ENCODE measurements at regions not wholly inside any gene's neighbourhood (a gene's known extent, or its start where the extent isn't known, plus 50 kb on each side); places are given as distances from the start of the nearest gene placed in this dataset.
"Not testable (repeated sequence)": the region's sequence is repeated elsewhere in the genome, so short reads cannot be mapped to it uniquely, and the experiment has no call there.

GRCh38 chr1:213481395-213481794 lies 430.4 kb downstream of the RPS6KC1 start:
- no peak for DNase-seq

DNA sequence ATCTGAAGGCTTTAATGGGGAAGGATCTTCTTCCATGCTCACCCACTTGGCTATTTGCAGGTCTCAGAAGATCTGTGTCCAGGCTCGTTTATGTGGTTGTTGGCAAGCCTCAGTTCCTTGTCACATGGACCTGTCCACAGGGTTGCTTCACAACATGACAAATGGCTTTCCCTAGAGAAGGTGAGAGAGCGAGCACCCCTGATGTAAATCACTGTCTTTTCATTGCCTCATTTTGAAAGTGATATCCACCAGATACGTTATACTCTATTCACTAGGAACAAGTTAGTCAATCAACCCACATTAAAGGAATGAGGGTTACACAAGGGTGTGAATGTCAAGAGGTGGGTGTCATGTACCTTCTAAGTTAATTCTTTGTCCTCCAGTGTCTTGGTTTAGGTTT lies 433.3 kb downstream of the RPS6KC1 start:
- DNase-seq = no peak

DNA sequence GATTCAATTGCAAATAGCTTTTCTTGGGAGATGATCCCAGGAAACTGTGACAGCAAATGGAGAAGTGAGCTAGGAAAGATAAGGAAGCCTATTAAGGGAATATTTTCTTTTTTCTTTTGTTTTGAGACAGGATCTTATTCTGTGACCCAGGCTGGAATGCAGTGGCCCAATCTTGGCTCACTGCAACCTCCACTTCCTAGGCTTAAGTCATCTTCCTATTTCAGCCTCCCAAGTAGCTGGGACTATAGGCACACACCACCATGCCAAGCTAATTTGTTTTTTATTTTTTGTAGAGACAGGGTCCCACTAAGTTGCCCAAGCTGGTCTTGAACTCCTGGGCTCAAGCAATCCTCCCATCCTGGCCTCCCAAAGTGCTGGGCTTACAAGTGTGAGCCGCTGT lies 433.7 kb downstream of the RPS6KC1 start:
- no peak for DNase-seq

GRCh38 chr1:213486488-213486887 lies 435.4 kb downstream of the RPS6KC1 start:
- no peak for DNase-seq

- DNase-seq = no peak
Measured at GRCh38 chr1:213491468-213491867, 440.4 kb downstream of the RPS6KC1 start.

DNA sequence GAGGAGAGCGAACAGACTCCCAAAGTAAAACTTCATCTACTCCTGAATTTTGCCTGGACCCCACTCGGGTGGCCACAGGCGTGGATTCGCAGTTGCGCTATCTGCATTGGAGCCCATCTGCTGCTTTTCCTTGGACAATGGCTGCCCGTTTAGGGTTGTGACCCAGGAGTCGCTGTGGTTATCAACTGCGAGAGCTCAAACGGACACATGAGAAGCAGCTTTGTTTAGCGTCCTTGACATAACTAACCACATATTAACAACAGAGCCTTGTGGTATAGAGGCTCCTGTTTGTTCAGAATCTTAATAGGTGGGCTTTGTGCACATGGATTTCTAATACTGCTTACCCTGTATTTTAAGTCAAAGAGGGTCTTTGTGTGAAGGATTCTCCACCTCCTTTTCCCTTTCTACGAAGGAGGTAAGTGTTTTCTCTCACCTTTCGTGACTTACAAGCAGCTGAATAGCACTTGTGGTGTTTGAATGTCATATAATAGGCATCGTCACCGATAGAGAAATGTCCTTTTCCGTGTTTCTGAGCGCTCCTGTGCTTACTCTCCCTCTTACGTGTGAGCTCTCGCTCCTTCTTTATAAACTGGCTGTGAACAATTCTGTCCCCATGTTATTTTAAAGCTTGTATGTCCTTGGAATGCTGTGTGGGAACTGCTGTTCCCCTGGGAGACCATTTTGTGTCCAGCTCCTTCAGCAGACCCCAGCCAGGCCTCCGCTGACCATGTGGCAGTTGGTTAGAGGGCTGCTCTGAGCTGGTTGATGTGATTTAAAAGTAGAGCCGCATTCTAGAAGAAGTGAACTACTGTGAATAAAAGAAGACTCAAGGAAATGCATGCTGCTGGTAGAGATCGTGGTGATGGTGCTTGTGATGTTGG lies 441.4 kb downstream of the RPS6KC1 start:
- no peak for DNase-seq

DNA sequence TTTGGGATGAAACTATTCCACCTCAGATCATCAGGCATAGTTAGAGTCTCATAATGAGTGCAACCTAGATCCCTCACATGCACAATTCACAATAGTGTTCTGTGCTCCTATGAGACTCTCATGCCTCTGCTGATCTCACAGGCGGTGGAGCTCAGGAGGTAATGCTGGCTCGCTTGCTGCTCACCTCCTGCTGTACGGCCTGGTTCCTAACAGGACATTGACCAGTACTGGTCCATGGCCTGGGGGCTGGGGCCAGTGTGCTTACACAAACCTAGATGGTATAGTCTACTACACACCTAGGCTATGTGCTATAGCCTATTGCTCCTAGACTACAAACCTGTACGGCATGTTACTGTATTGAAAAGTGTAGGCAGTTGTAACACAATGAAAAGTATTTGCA lies 448.4 kb downstream of the RPS6KC1 start:
- no peak for DNase-seq

DNA sequence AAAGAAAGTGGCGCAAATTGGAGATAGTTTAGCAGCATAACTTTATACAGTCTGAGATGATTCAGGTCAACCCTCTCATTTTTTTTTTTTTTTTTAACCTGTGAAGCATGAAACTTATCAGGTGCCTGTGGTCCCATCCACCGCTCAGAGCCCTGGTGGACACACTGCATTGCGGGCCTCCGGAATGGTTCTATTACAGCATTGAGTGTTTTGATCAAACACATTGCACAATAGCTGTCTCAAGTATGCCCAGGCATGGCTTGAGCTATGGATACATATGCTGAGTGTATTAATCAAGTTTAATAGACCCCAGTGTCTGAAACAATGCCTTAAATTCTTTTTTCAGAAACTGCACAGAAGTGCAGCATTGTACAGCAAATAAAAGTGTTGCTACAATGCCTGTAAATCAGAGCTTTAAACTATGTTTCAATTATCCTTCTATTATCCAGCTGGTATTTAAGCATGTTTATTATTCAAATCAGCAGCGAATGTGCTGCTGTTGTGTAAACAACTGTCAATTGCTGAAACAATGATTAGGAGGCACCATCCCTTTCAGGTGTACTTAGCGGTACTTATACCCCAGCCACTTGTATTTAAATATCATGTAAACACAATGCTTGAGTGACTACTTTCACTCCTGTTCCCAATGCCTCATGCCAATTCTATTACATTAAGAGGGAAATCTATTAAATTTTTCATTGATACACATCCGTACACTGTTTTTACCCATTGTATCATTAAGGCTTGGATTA lies 456.6 kb downstream of the RPS6KC1 start:
- DNase-seq = no peak

DNA sequence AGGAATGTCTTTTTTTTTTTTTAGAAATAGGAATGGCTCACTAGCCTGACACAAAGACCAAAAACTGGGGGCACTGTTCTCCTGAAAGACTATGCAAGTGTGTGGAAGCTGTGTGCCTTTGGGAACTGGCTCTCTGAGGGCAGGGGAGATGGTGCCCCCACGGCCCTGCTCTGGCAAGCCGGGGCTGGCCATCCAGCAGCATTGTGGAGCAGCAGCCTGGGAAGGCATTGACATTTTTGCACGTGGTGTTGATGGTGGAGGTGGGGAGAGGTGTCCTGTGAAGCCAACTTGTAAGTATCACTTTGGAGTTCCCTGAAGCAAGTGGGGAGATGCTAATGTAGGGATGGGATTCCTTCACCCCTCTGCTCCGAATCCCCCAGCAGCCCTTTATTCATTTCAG lies 460.1 kb downstream of the RPS6KC1 start:
- DNase-seq = no peak

DNA sequence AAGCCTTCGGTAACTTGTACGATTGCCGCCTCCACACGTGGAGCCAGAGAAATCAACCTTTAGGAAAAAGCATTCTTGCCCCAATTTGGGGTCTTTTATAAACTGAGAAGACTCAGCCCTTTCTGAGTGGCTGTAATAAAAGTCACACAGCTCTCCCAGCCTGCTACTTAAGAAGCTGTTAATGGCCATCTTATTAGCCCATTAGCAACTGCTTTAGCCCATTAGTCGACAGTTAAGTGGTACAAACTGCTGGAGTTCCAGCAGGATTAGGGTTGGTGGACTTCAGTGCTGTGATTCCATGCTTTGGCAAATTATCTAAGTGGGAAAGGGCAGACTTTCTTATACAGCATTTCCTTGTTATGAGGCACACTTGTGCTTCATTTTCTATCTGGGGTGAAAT lies 461.3 kb downstream of the RPS6KC1 start:
- no peak for DNase-seq

- no peak for DNase-seq
Measured at GRCh38 chr1:213513006-213513405, 462.0 kb downstream of the RPS6KC1 start.

GRCh38 chr1:213514408-213515179 lies 463.6 kb downstream of the RPS6KC1 start:
- DNase-seq = not testable (repeated sequence)

DNA sequence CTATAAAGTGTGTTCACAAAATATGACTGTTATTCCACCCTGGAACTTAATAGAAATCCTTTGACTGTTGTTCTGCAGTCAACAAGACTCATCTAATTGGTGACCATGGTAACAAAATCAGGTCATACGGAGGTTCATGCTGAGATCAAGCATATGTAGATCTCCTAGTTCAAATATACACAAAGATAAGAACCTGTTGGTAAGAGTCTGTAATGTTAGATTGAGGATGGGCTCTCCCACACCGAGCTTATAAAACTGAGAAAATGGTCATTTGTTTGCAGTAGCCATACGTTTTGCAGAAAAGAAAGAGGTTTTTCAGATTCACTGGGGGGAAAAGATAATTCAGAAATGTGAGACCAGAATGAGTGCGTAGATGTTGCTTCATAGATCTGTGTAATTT lies 468.1 kb downstream of the RPS6KC1 start:
- DNase-seq = no peak

- no peak for DNase-seq
Measured at GRCh38 chr1:213521206-213521605, 466.6 kb upstream of the PROX1 start.

GRCh38 chr1:213523781-213524398 lies 463.9 kb upstream of the PROX1 start:
- no peak for DNase-seq

DNA sequence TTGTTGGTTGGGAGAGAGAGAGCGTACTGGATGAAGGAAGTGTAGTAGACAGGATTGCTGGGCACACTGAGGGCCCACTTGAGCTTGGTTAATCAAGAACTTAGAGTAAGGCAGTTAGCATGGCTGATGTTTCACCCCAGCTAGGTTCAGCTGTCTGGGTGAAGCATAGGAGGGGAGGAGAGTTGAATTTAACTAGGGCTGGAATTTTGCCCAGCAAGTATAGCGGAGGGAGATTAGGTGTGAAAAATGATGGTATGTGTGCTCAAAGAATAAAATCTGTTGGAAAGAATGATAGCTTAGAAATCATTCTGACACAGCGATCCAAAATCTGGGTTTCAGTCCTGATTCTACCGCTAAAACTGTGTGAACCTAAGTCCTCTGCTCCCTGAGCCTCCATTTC lies 461.5 kb upstream of the PROX1 start:
- DNase-seq = no peak

DNA sequence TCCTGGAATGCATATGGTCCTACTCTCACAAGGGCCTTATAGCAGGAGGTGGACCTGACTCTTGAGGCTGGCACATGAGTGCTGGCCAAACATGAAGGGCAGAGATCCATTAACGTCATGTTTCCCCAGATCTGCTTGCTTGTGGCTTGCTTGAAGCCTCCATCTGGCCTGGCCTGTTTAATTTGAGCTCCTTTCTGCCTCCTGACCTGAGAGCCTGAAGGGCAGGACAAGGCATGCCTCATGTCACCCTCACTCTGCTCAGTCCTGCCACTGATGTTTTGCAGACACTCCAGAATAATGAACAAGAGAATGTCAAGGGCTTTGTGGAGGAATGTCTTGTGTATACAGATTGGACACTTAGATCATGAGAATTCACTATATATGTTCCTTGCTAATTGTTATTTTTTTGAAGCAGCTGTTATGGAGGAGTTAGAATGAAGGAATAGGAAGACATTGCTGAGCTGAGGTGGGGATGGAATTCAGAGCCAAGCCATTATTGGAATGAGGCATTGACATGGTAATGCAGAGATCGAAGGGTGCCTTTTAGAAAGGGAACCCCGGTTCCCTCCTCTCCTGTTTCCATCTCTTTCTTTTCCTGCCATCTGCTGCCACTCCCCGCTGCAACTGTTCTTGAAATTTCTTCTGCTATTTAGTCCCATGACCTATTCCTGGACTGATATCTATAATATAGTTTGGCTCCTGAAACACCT lies 457.0 kb upstream of the PROX1 start:
- DNase-seq = no peak

GRCh38 chr1:213531369-213532310 lies 456.1 kb upstream of the PROX1 start:
- no peak for DNase-seq

- no peak for DNase-seq
Measured at GRCh38 chr1:213533125-213533524, 454.6 kb upstream of the PROX1 start.

DNA sequence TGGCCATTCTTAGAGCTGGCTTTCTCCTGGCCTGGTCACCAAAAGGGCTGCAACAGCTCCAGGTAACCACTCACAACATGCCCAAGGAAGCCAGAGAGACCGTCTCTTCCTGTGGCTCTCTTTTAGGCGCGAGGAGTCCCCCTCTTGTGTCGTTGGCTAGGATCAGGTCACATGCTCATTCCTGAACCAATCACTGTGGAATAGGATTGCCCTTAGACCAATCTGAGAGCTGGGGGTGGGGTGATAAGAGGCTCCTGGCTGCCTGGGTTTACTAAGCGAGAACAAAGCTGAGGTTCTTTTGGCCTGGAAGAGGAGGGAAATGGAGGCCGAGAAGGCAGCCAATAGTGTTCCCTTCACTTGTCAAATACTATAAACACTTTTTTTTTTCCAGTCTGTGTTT lies 452.1 kb upstream of the PROX1 start:
- DNase-seq = no peak

GRCh38 chr1:213538251-213538650 lies 449.5 kb upstream of the PROX1 start:
- DNase-seq = no peak
